ENCODE measurements at regions not wholly inside any gene's neighbourhood (a gene's known extent, or its start where the extent isn't known, plus 50 kb on each side); places are given as distances from the start of the nearest gene placed in this dataset.
"Not testable (repeated sequence)": the region's sequence is repeated elsewhere in the genome, so short reads cannot be mapped to it uniquely, and the experiment has no call there.

DNA sequence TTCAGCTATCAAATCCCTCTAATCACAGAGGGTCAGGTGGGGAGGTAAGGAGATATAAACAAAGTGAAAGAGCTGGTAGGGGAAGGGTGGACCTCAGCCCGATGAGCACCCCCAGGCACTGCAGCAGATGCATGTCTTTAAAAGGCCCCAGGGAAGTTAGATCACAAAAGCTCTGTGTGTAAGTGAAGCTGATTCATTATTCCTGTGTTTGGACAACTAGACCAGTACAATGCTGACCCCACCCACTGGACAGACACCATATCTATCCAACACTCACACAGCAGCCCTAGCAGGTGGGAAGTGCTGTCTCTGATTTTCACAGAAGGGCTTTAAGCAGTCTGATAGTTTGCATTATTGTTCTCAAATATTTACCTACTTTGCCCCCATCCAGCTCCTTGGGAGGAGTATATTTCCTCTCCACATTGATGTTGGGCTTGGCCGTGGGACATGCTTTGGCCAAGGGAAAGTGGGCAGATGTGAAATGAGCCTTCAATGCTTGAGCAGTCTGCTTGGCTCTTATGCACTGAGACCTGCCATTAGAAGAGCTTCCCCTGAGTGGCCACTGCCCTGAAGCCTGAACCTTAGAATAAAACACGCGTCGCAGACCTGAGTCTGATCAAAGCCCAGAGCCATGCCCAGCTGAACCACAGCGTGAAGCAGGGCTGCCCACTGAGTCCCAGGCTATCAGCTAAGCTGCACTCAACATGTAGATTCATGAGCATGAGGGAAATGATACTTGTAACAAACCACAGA is 111.4 kb downstream of the COPS8 start:
- DNase-seq, result peak; percentile 24

DNA sequence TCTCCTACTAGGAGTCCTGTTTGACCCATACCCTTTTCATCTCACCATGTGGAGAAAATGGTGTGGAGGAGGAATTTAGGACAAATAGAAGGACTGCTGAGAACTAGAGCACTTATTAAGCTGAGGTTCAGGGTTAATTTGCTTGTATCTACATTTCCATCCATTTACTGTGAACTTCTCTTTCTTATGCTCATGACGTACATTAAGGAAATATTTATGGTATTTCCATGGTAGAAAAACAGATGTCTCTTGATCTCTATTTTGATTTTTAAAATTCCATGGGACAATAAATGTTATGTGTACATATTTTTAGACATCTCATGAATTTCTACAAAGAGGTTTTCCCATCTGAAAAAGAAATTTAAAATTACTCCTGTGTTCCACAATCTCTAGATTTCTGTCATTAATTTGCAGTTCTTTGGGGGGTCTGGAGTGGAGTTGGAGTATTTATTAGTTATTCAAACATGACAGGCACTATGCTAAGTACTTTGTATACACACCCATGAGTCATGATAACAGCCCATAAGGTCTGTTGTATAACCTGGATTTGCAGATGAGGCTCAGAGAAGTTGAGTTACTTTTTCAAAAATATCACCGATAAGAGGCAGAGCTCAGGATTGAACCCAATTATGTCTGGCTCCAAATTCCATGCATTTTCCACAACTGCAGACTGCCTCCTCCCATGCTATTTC is 112.6 kb downstream of the COPS8 start:
- DNase-seq, result no peak

DNA sequence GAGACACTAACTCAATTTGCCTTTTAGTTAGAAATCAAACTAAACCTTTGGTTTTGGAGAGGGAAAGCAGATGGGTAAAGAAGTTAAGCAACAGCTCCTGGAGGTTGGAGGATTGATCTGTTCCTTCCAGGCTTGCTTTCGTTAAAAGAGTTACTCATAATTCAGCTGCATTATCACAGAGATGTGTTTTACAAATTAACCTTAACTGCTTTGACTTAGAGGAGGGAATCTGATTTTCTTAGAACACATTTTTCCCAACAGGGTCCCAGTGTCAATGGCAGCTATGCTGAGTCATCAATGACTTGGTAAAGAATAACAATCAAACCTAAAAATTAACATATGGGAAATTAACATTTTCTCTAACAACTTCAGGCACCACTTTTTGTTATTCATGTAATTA is 113.4 kb downstream of the COPS8 start:
- no peak for DNase-seq

DNA sequence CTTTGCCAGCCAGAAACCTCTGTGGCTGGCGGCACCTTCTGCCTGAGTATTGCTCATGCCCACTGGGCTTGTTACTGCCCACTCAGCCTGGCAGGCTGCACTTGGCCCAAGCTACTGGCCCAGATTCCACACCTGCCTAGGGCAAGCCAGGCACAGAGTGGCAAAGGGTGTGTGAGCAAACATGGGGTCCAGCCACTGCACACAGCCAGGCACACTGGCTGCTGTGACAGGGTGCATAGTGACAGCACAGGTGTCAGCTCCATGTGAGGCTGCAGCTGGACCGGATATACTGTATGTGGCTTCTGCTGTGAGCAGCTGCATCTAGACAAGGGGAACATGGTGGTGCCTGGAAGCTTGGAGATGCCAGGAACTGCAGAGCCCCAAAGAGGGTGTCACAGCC is 113.9 kb downstream of the COPS8 start:
- DNase-seq, result peak; percentile 24

DNA sequence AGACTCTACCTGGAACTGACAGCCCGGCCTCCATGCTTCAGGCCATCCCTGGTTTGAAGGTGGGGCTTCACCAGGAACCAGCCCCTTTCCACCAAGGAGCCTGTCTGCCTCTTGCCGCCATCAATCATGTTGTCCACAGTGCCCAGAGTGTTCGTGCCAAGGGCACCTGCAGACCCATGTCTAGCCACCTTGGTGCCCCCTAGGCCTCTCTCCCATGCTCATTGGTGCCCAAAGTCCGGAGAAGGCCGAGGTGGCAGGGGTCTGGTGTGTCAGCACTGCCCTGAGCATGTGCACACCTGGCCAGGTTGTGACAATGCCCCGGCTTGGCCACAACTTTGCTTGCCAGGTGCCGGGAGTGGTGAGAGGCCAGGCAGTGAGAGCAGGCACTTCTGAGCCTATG is 114.8 kb downstream of the COPS8 start:
- DNase-seq, result no peak

DNA sequence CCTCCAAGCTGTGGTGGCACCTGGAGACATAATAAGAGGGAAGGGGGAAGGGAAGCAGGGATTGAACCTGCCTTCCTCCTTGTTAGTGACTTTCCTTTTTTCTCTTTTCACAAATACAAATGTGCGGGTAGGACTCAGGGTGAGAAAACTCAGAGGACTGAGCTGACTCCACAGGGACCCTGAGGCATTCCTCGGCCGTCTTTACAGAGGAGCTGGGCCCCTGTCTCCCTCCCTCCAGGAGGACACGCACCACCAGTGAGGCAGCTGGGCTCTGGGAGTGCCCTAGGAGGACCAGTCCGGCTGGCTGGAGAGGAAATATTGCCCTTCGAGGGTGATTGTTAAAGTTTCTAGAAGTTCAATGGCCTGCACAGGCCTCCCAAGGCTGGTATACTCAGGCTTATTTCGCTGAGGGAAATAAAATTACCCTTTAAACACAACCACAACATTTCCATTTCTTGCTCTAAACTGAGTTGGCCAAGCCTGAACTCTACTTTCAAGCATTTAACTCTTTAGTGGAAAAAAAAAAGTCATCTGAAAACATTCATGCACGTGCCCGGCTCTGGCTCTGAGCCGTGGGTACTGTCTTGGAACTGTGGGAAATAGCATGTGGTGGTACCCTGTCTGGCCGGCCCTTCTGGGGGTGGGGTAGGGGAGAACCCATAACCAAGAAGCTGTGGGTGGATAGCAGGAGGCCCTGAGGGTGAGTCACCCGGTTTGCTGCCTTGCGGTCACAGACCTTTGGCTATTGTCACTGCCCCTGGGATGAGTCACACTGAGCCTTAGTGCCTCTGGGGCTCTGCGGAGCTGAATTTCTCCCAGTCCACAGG is 116.0 kb downstream of the COPS8 start:
- DNase-seq, result peak; percentile 49

DNA sequence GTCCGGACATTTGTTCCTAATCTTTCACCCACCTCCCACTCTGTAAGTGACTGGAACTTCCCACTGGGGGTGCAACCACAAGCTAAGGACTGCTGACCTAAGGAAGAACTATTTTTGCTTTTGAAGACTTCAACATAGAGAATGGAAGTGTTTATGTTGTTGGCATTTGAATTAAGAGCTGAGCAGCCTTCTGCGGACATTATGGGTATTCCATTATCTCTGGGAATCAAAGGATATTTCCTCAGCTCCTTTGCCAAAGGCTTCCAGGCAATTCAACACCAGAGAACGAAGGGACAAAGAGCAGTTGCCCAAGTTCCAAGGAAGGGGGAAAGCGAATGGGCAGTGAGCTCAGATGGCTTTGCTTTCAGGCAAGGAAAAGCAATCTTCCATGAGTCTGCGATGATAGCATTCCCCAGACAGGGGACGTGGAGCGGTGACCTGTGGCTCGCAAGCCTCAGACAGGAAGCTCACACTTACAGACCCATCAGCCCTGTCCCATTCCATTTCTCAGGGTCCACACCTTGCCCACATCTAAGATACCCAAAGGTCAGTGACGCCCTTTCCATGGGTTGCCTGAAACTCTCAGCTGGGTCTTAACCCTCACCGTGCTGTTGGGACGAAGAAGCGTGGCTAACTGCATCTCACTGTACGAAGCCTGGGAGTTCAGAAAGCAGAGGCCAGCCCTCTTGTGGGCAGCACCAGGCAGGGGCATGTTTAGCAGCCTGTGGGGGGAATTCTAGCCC is 116.8 kb downstream of the COPS8 start:
- DNase-seq, result no peak

DNA sequence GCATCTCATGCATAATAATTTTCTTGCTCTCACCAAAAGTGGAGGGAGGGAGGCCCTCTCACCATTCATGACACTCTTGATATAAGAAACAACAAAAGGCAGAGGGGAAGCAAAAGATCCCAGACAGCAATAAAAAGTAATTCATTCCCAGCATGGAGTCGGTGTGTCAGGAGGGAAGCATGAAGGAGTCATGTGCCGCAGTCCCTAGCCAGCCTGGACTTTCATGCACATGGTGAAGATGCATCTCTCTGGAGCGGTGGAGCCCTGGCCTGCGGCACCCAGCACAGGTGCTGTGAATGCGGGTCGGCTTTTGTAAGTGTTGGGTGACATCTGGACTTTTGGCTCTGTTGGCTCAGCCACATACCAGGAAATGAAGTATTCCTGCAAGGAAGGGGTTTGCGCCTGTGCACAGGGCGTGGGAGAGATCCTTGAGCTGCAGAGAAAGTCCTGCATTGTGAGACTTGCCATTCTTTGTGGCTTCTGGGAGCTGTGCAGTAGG is 119.4 kb downstream of the COPS8 start:
- no peak for DNase-seq

DNA sequence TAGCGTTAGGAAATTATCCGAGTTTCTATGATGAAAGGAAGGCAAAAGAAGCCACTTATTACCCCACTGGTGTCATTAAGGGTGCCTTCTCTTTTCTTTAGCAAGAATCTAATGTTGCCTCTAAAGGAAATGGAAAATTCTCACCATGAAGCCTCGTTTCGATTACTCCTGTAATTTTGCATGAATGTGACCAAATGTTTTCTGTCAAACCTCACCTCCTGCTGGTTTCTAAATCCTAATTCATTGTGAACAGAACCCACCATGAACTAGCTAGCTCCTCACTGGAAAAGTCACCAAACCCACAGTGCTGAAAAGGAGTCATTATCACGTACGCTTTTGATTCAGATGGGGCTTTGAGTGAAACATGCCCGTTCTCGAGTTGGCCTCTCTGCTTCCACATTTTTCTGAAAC is 119.9 kb downstream of the COPS8 start:
- DNase-seq, result no peak

DNA sequence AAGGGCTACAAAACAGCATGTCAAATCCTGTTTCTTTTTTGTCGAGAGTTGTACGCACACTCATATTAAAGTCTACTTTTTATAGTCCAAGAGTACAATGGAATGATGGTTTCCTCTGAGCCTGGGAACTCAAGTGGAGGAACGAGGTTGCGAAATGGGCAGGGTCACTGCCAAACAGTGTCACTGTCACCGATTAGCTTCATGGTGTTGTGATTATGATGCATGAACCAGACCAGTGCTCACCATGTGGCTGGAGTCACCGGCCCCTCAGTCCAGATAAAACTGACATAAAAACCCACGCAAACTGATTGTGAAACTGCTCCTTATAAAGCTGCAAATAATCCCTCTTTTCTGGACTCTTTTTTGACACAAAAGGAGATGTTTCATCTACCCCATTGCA is 122.0 kb downstream of the COPS8 start:
- DNase-seq, result no peak

DNA sequence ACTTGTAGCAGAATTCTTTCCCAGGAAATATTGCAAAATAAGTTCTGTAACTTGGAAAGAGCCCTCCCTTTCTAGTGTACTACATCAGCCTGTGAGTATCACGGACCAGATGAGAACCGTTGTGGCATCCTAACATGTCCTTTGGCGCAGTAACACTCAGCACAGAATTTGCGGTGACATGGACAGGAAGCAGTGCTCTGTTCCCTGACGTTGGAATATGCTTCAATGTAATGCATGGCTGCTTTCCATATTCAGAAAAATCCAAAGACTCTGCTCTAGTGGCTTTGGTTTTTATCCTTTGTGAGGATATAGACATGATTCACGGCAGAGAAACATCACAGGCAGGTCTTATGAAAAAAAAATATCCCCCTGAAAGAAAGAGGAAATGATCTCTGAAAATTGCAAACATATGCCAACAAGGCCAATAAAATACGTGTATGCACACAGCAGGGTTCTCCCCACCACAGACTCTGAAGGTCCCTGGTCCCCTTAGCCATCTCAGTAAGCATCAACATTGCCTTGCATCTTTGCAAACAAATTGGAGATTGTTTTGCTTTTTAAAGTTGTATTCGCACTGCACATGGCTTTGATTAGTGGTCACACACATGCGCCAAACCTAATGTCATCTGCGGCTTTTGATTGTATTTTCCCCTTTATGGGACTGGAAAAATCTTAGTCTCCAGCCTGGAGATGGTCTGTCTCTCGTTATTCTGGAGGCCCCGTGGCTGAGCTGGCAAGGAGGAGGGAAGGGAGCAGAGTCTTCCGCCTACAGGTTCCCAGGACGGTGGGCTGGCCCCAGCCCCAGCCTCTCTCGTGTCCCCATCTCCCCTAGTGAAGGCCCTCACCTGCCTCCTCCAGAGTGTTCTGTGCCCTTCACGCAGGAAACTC is 122.9 kb downstream of the COPS8 start:
- DNase-seq, result peak; percentile 78

DNA sequence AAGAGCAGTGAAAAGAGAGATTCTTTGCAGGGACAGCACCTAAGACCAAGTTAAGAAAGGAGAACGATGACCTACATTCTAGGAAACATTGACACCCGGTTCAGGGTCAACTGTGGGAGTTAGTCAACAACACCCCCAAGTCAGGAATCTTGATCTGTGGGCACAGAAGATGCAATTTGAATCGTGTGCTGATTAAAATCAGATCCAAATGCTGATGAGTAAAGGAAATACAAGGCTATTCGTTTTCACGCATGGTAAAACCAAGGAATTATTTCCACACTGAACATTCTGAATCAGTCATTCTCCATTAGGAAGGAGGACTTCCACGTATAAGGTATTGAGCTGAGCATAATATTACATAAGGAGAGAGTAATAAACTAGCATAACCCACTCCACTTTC is 124.2 kb downstream of the COPS8 start:
- DNase-seq, result no peak

DNA sequence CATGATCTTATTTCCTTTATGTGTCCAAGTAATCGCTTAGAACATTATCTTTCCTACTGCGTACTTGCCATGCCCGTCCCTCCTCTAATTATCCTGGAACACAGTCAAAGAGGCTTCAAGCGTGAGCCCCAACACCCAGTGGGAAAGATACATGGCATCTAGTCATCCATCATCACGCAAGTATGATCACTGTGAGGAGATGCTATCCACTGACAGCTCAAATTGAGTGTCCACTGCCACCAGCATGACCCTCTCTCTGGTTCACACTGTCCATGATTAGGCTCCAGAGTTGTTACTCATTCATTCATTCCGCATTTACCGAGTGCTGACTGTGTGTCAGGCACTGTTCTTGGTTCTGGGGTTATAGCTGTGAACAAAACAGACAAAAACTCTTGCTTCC is 124.6 kb downstream of the COPS8 start:
- DNase-seq, result no peak

DNA sequence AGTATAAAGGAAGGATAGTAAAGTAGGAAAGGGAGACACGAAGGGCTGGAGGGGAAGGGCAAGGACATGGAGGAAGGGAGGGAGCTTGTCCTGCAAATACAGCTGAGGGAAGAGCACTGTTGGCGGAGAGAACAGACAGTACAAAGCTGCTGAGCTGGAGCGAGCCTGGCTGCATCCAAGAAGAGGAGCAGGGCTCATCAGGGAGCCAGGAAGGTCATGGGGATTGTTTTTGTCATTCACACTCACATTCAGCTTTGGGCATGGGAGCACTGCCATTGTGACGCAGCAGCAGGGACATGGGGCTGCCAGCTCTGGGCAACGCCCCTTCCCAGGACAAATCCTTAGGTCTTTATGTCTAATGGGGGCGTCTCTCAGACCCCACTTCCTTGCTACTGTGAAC is 125.1 kb downstream of the COPS8 start:
- DNase-seq, result no peak

DNA sequence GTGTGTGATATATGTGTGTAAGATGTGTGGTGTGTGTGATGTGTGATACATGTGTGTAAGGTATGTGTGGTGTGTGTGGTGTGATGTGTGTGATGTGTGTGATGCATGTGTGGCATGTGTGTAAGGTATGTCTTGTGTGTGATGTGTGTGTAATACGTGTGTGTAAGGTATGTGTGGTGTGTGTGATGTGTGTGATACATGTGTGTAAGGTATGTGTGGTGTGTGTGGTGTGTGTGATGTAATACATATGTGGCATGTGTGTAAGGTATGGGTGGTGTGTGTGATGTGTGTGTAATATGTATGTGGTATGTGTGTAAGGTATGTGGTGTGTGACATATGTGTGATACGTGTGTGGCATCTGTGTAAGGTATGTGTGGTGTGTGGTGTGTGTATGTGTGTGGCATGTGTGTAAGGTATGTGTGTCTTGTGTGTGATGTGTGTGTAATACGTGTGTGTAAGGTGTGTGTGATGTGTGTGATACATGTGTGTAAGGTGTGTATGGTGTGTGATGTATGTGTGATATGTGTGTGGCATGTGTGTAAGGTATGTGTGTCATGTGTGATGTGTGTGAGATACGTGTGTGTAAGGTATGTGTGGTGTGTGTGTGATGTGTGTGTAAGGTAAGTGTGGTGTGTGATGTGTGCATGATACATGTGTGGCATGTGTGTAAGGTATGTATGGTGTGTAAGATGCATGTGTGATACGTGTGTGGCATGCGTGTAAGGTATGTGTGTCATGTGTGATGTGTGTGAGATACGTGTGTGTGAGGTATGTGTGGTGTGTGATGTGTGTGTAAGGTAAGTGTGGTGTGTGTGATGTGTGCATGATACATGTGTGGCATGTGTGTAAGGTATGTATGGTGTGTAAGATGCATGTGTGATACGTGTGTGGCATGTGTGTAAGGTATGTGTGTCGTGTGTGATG is 126.9 kb downstream of the COPS8 start:
- DNase-seq, result not testable (repeated sequence)

DNA sequence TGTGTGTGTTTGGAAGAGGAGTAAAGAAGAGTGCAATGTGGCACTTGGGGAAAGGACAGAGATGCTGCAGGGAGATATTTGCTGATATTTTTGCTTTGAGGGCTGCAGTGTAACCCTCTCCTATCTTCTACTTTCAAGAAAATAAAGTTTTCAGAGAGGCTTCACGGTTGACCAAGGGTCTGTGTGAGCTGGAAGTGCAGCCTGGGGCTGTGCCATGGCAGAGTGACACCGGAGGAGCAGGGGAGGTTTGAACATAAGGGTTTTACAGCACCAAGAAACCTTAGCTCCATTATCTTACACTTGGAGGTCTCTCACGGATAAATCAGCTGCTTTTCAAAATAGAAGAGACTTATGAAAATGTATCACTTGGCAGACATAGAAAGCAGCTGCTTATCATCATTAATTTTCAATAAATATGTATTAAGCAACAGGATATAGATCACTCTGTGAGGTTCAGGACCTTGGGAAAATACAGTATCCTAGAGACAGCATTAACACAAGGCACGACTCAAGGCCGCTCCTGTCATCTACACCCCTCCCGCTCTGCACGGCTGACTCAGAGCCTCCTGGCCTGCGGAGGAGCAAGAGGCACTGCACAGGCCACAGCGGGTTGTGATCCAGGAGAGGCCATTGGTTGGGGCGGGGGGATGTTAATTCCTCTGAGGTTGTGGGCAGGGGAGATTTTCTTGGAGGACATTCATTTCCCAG is 127.8 kb downstream of the COPS8 start:
- DNase-seq, result peak; percentile 84

DNA sequence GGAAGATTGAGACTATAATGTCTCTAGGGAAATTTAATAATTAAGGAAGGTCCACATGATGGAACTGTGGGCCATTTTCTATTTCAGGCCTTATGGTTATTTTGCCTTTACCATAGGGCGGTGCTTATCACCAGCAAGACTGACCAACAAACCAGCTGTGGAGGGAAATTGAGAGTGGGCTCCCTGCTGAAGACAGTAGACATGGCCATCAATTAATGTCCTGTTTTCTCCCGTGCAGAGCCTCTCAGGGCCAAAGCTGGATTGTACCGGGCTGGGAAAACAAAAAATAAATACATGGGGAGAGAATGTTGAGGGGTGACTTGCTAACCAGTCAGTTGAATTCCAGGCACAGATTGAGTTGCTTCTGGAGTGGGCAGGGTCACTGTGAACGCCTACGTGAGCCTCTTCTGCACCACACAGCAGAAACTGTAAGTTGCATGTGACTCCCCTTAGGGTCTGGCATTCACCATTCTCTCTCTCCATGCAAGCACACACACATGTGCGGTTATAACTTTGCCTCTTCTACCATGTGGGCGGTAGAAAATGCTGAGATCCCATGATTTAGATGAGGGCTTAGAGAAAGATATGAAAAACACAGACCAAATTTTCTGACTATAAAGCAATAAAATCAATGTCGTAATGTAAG is 128.5 kb downstream of the COPS8 start:
- DNase-seq, result no peak

DNA sequence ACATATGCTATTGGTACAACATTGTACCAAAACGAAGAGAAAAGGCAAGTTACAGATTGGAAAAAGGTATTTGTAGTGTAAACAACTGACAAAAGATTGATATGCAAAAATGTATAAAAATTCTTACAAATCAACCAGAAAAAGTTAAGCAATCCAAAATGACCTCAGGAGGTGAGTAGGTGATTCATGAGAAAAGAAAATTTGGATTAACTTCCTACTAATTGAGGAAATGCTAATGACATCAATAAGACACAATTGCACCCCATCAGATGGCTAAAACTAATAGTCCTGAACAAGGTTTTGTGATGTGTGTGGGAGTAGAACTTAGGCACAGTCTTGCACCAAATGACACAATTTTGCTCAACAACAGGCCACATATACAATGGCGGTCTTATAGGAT is 129.3 kb downstream of the COPS8 start:
- DNase-seq, result no peak

DNA sequence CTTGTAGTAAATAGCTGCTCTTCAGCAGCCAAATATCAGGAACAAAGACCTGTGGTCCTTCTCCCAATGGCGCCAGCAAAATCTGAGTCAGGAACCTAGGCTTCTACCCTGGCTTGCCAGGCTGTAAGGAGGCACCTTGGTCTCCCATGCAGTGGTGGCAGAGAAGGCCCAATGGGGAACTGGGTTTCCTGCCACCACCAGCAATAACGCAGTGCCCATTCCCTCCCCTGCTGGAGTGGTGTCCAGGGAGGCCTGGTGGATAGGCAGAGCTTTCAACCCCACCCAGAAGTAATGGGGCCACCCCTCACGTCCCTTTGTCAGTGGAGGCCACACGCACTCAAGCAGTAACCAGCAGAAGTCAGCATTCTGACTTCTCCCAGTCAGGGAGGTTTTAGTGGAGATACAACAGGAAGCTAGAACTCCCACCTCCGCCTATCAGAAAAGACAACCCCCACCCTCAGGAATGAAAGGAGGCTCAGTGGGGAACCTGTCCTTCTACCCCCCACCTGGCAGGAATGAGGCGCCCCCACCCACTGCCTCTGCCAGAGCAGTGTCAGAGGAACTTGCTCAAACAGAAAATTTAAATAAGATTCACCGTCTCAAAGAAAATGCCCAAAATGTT is 132.4 kb downstream of the COPS8 start:
- no peak for DNase-seq

Data from right hindlimb (tissue), 1 donor.